HG03025 (cell line): ENCODE measurements at regions not wholly inside any gene's neighbourhood (a gene's known extent, or its start where the extent isn't known, plus 50 kb on each side); places are given as distances from the start of the nearest gene placed in this dataset.

ENCODE experiments used
- ATAC-seq: cut with Tn5 transposase; IDR thresholded peaks from one replicate; pipeline ENCODE4 v1.9.1; 2021; ENCODE audit warnings: mild to moderate bottlenecking, moderate library complexity; ENCODE audit not compliant: unreplicated experiment, low FRiP score

GRCh38 chr13:106183410-106184065, 351.9 kb downstream of the EFNB2 start:
- no peak for ATAC-seq

- ATAC-seq = no peak
Measured at GRCh38 chr13:106182404-106182803, 353.1 kb downstream of the EFNB2 start.

- ATAC-seq = no peak
Measured at GRCh38 chr13:106178816-106179215, 356.6 kb downstream of the EFNB2 start.

- no peak for ATAC-seq
Measured at GRCh38 chr13:106177146-106177545, 358.3 kb downstream of the EFNB2 start.

GRCh38 chr13:106176117-106176516, 359.3 kb downstream of the EFNB2 start:
- no peak for ATAC-seq

GRCh38 chr13:106173891-106174610, 361.4 kb downstream of the EFNB2 start:
- ATAC-seq = no peak

- no peak for ATAC-seq
Measured at GRCh38 chr13:106173346-106173745, 362.1 kb downstream of the EFNB2 start.

GRCh38 chr13:106172176-106172905, 363.1 kb downstream of the EFNB2 start:
- ATAC-seq = no peak

- ATAC-seq = no peak
Measured at GRCh38 chr13:106163426-106163825, 372.0 kb downstream of the EFNB2 start.

GRCh38 chr13:106161146-106161545, 374.3 kb downstream of the EFNB2 start:
- ATAC-seq = no peak

- no peak for ATAC-seq
Measured at GRCh38 chr13:106159295-106160195, 375.9 kb downstream of the EFNB2 start.

- ATAC-seq = no peak
Measured at GRCh38 chr13:106156468-106156867, 379.0 kb downstream of the EFNB2 start.

- ATAC-seq = no peak
Measured at GRCh38 chr13:106155411-106155810, 380.1 kb downstream of the EFNB2 start.

GRCh38 chr13:106153876-106154275, 381.6 kb downstream of the EFNB2 start:
- ATAC-seq = no peak

- ATAC-seq = no peak
Measured at GRCh38 chr13:106153041-106153440, 382.4 kb downstream of the EFNB2 start.

GRCh38 chr13:106152047-106152446, 383.4 kb downstream of the EFNB2 start:
- no peak for ATAC-seq

GRCh38 chr13:106151056-106151699, 384.3 kb downstream of the EFNB2 start:
- no peak for ATAC-seq

GRCh38 chr13:106145997-106146864, 389.2 kb downstream of the EFNB2 start:
- ATAC-seq = no peak

- no peak for ATAC-seq
Measured at GRCh38 chr13:106145070-106145469, 390.4 kb downstream of the EFNB2 start.
